AG04450 (cell line): ENCODE measurements at regions not wholly inside any gene's neighbourhood (a gene's known extent, or its start where the extent isn't known, plus 50 kb on each side); places are given as distances from the start of the nearest gene placed in this dataset.

Source experiments
- CTCF ChIA-PET: fragments of 300-600, 350-600 bp; formaldehyde crosslinking; extraction: SDS; loops from one replicate; lab custom pipeline; 2022; ENCODE audit warnings: antibody characterized with exemption, inconsistent platforms; lab: Charles Lee
- POLR2A ChIA-PET: fragments of 350-600 bp; formaldehyde crosslinking; extraction: SDS; loops from one replicate; lab custom pipeline; 2021; ENCODE audit warnings: antibody characterized with exemption, inconsistent platforms; lab: Yijun Ruan, JAX
- DNase-seq: peaks from one replicate; pipeline ENCODE4 v3.0.0-alpha.2; 2011; ENCODE audit warnings: low read depth, low spot score
- H3K27ac ChIP-seq: one replicate; pipeline ENCODE4 v1.5.1; 2012; ENCODE audit warnings: low read depth, low read length, control low read depth
- H3K27me3 ChIP-seq: one replicate; pipeline ENCODE4 v1.6.0; 2012; ENCODE audit warnings: low read length; ENCODE audit not compliant: control insufficient read depth, insufficient read depth
- H3K4me3 ChIP-seq: 2 replicates; pipeline ENCODE4 v1.5.1; 2011; ENCODE audit warnings: mild to moderate bottlenecking, low read depth, low read length, control low read depth
- H3K9me3 ChIP-seq: 2 replicates; pipeline ENCODE4 v1.5.1; 2012; ENCODE audit warnings: low read length; ENCODE audit not compliant: control insufficient read depth, insufficient read depth
- TF ChIP-seq, protein P1 (sequence below): IDR thresholded peaks from 2 replicates; pipeline ENCODE4 v1.5.1; 2011; ENCODE audit warnings: low read depth, low read length, control low read depth, inconsistent platforms

DNA sequence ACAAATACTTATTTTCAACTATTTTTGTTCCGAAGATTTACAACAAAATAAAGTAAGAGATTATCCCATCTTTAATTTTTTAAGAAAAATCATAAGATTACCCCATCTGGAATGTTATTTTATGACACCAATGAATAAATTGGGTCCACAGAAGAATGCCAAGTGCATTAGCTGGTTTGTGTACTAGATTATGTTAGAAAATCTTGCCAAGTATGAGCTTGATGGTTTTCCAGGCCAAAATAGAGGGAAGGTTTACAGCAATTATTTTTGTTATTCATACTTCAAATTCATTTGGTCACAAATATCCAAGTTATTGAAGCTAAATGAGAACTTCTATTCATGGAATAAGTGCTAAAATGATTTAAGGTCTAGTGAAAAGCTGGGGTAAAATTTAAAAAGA lies 109.4 kb upstream of the DMRTA1 start:
- no peaks in the 10 kb centered on the region for H3K27me3 ChIP-seq
- ChIA-PET POLR2A (no interaction called here), CTCF (no interaction called here)
- H3K27ac ChIP-seq = no peak overlapping the region
- no peaks in the 10 kb centered on the region for H3K9me3 ChIP-seq
- TF ChIP-seq, protein P1, sequence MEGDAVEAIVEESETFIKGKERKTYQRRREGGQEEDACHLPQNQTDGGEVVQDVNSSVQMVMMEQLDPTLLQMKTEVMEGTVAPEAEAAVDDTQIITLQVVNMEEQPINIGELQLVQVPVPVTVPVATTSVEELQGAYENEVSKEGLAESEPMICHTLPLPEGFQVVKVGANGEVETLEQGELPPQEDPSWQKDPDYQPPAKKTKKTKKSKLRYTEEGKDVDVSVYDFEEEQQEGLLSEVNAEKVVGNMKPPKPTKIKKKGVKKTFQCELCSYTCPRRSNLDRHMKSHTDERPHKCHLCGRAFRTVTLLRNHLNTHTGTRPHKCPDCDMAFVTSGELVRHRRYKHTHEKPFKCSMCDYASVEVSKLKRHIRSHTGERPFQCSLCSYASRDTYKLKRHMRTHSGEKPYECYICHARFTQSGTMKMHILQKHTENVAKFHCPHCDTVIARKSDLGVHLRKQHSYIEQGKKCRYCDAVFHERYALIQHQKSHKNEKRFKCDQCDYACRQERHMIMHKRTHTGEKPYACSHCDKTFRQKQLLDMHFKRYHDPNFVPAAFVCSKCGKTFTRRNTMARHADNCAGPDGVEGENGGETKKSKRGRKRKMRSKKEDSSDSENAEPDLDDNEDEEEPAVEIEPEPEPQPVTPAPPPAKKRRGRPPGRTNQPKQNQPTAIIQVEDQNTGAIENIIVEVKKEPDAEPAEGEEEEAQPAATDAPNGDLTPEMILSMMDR = no peak
- no peak overlapping the region for H3K4me3 ChIP-seq
- no peak for DNase-seq

- Histone ChIP-seq H3K27me3 (no peaks in the 10 kb centered on the region), H3K27ac (no peak overlapping the region), H3K9me3 (no peaks in the 10 kb centered on the region), H3K4me3 (no peak overlapping the region)
- ChIA-PET CTCF (no interaction called here), POLR2A (no interaction called here)
- TF ChIP-seq, protein P1 = no peak
- no peak for DNase-seq
Observed at GRCh38 chr9:22342491-22343217, 104.0 kb upstream of the DMRTA1 start.

GRCh38 chr9:22343218-22343611 lies 103.4 kb upstream of the DMRTA1 start:
- DNase-seq = no peak
- H3K27ac ChIP-seq = no peak overlapping the region
- ChIA-PET CTCF (no interaction called here), POLR2A (no interaction called here)
- no peak overlapping the region for H3K4me3 ChIP-seq
- TF ChIP-seq, protein P1 = no peak
- H3K27me3 ChIP-seq = no peaks in the 10 kb centered on the region
- H3K9me3 ChIP-seq = no peaks in the 10 kb centered on the region

DNA sequence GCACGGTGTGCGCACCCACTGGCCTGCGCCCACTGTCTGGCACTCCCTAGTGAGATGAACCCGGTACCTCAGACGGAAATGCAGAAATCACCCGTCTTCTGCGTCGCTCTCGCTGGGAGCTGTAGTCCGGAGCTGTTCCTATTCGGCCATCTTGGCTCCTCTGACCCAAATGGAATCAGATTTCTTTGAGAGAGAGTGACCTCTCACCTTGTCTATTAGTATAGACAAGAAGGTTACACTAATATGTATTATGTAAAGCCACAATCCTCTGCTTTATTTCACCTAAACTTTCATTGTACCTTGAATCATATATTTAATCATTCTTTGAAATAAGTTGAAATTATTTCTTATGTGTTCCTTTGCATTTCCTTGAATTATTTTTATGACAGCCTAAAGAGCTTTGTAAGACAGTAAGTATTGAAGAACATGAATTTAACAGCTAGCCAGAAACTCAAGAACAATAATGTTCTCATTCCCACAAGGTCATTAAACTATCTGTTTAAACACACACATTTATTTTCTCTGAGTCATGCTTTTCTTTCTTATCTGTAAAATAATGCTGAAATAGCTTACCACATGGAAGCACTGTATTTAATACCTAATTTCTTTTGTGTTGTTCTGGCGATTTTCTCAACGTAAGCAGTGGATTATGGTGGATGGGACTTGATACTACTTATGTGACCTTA lies 91.8 kb upstream of the DMRTA1 start:
- TF ChIP-seq, protein P1 = no peak
- no peak for DNase-seq
- POLR2A ChIA-PET = no interaction called here
- no peak overlapping the region for H3K4me3 ChIP-seq
- H3K9me3 ChIP-seq = no peaks in the 10 kb centered on the region
- H3K27ac ChIP-seq = no peak overlapping the region
- CTCF ChIA-PET = no interaction called here
- H3K27me3 ChIP-seq = no peaks in the 10 kb centered on the region

GRCh38 chr9:22356985-22357384 lies 89.6 kb upstream of the DMRTA1 start:
- ChIA-PET POLR2A (no interaction called here), CTCF (no interaction called here)
- Histone ChIP-seq H3K27me3 (no peaks in the 10 kb centered on the region), H3K27ac (no peak overlapping the region), H3K9me3 (no peaks in the 10 kb centered on the region), H3K4me3 (no peak overlapping the region)
- TF ChIP-seq, protein P1 = no peak
- DNase-seq = no peak
